Aorta (tissue), 5 donors: ENCODE measurements at regions not wholly inside any gene's neighbourhood (a gene's known extent, or its start where the extent isn't known, plus 50 kb on each side); places are given as distances from the start of the nearest gene placed in this dataset.

Experiments used
- ATAC-seq: fragments of 200-7000 bp; cut with Tn5 transposase; one replicate; pipeline ENCODE4 v1.9.1; 2022; ENCODE audit warnings: moderate library complexity; ENCODE audit not compliant: low FRiP score
- DNase-seq, 2 donors: peaks; one replicate each; pipeline ENCODE4 v3.0.0-alpha.2; 2020
- H3K27ac ChIP-seq, 2 donors: one replicate each; pipeline ENCODE4 v1.5.1; 2013; ENCODE audit warnings: low read length in 2 of 2, mild to moderate bottlenecking in 2 of 2, moderate library complexity in 2 of 2, control low read depth in 1 of 2, inconsistent platforms in 1 of 2, low read depth in 1 of 2
- H3K27me3 ChIP-seq, 2 donors: one replicate each; pipeline ENCODE4 v1.6.1; 2013; ENCODE audit warnings: control low read depth in 1 of 2, low read length in 1 of 2, mild to moderate bottlenecking in 1 of 2, moderate library complexity in 1 of 2; ENCODE audit not compliant: insufficient read depth in 2 of 2, control insufficient read depth in 1 of 2
- H3K36me3 ChIP-seq, 2 donors: one replicate each; pipeline ENCODE4 v1.6.1; 2013; ENCODE audit warnings: control low read depth in 1 of 2, low read length in 1 of 2, mild to moderate bottlenecking in 1 of 2; ENCODE audit not compliant: insufficient read depth in 2 of 2, control insufficient read depth in 1 of 2
- H3K4me1 ChIP-seq, 2 donors: one replicate each; pipeline ENCODE4 v1.6.1; 2013; ENCODE audit warnings: low read length in 2 of 2, control low read depth in 1 of 2, mild to moderate bottlenecking in 1 of 2, moderate library complexity in 1 of 2; ENCODE audit not compliant: insufficient read depth in 2 of 2, control insufficient read depth in 1 of 2
- H3K4me3 ChIP-seq, 2 donors: one replicate each; pipeline ENCODE4 v1.5.1; 2013; ENCODE audit warnings: low read length in 2 of 2, control low read depth in 1 of 2, mild to moderate bottlenecking in 1 of 2
- H3K9me3 ChIP-seq: one replicate; pipeline ENCODE4 v1.6.1; 2013; ENCODE audit warnings: mild to moderate bottlenecking, low read length; ENCODE audit not compliant: control insufficient read depth
- WGBS, 2 donors: extraction: QIAGEN DNeasy Blood & Tissue Kit; methylation state at CpG; one replicate each; pipeline ENCODE4 v1.1.7; 2013; 5-methylcytosine and 5-hydroxymethylcytosine counted together
- intact Hi-C, 2 donors: fragments of 100-400 bp; cut with DNase I; formaldehyde crosslinking; loops; one replicate each; pipeline versions ENCODE4 v1.14.2 to v1.15.0; 2022
- donor health status: healthy with polysubstance abuse.
- donor health status: Bipolar disorder and iron deficiency.
- donor health status: DM: no; HTN: no; CAD: no.
- donor health status: DM: no; HTN: no; CAD: no.
- donor health status: DM: yes; HTN: yes; CAD: no.

GRCh38 chr9:75657015-75657414, 233.5 kb upstream of the PCSK5 start:
- H3K27ac ChIP-seq: peak overlapping the region in 1 of 2 donors; percentile 63
- DNase-seq: no peak
- no peak for ATAC-seq
- H3K27me3 ChIP-seq: no peaks in the 10 kb centered on the region
- no peak overlapping the region for H3K4me3 ChIP-seq
- H3K4me1 ChIP-seq: peaks cover 0 to 4% of the 10 kb centered on the region in 2 donors
- intact Hi-C loops: loop anchor here in 1 of 2 donors (10.0 kb wide), 1 partner anchor 122 kb away; no protein-coding TSS in a partner anchor
- H3K36me3 ChIP-seq: no peaks in the 10 kb centered on the region
- 70 to 75% methylated on average over 5 of the region's 5 CpGs for WGBS, 2 donors
- no peaks in the 10 kb centered on the region for H3K9me3 ChIP-seq

- Histone ChIP-seq H3K4me1 (peaks cover 0 to 4% of the 10 kb centered on the region in 2 donors), H3K27ac (peak overlapping the region; percentile 45 to 57), H3K36me3 (no peaks in the 10 kb centered on the region), H3K27me3 (no peaks in the 10 kb centered on the region), H3K9me3 (no peaks in the 10 kb centered on the region), H3K4me3 (no peak overlapping the region)
- intact Hi-C loops: loop anchor here in 1 of 2 donors (10.0 kb wide), 1 partner anchor 124 kb away; no protein-coding TSS in a partner anchor
- DNase-seq (no peak), ATAC-seq (peak; percentile 30)
- 14 to 15% methylated on average over 9 of the region's 9 CpGs for WGBS, 2 donors
These were observed 232.1 kb upstream of the PCSK5 start for GRCh38 chr9:75658301-75658905.

GRCh38 chr9:75664597-75664996, 225.9 kb upstream of the PCSK5 start:
- intact Hi-C loops: no loop called here
- Histone ChIP-seq H3K36me3 (no peaks in the 10 kb centered on the region), H3K27me3 (no peaks in the 10 kb centered on the region), H3K27ac (no peak overlapping the region), H3K9me3 (no peaks in the 10 kb centered on the region), H3K4me1 (no peaks in the 10 kb centered on the region), H3K4me3 (no peak overlapping the region)
- DNase-seq: no peak
- ATAC-seq: no peak
- WGBS, 2 donors: 65 to 72% methylated on average over 4 of the region's 4 CpGs

- no peaks in the 10 kb centered on the region for H3K36me3 ChIP-seq
These were observed 223.5 kb upstream of the PCSK5 start for GRCh38 chr9:75666856-75667554.

GRCh38 chr9:75669721-75670120, 220.8 kb upstream of the PCSK5 start:
- H3K4me1 ChIP-seq: no peaks in the 10 kb centered on the region
- ATAC-seq (no peak), DNase-seq (no peak)
- intact Hi-C loops: no loop called here
- H3K9me3 ChIP-seq: no peaks in the 10 kb centered on the region
- 77 to 78% methylated on average over 2 of the region's 2 CpGs for WGBS, 2 donors
- H3K27ac ChIP-seq: no peak overlapping the region
- H3K4me3 ChIP-seq: no peak overlapping the region
- no peaks in the 10 kb centered on the region for H3K27me3 ChIP-seq
- no peaks in the 10 kb centered on the region for H3K36me3 ChIP-seq

More at GRCh38 chr9:75666856-75667554, 223.5 kb upstream of the PCSK5 start:
- H3K9me3 ChIP-seq: no peaks in the 10 kb centered on the region
- 83 to 87% methylated on average over 10 of the region's 10 CpGs for WGBS, 2 donors
- intact Hi-C loops: no loop called here
- H3K27me3 ChIP-seq: no peaks in the 10 kb centered on the region
- DNase-seq (no peak), ATAC-seq (no peak)
- no peaks in the 10 kb centered on the region for H3K4me1 ChIP-seq
- no peak overlapping the region for H3K27ac ChIP-seq
- no peak overlapping the region for H3K4me3 ChIP-seq

- DNase-seq (no peak), ATAC-seq (no peak)
- WGBS, 2 donors: 80 to 90% methylated on average over 1 of the region's 1 CpG
- H3K4me1 ChIP-seq: no peaks in the 10 kb centered on the region
- no peaks in the 10 kb centered on the region for H3K27me3 ChIP-seq
- no peak overlapping the region for H3K4me3 ChIP-seq
- intact Hi-C loops: no loop called here
- H3K27ac ChIP-seq: no peak overlapping the region
- H3K9me3 ChIP-seq: no peaks in the 10 kb centered on the region
- no peaks in the 10 kb centered on the region for H3K36me3 ChIP-seq
These were observed 219.1 kb upstream of the PCSK5 start for GRCh38 chr9:75671354-75671753.

- H3K27me3 ChIP-seq: no peaks in the 10 kb centered on the region
- H3K36me3 ChIP-seq: no peaks in the 10 kb centered on the region
- H3K4me1 ChIP-seq: no peaks in the 10 kb centered on the region
- ATAC-seq (no peak), DNase-seq (no peak)
- intact Hi-C loops: no loop called here
- H3K4me3 ChIP-seq: no peak overlapping the region
- 2 to 11% methylated on average over 1 of the region's 1 CpG for WGBS, 2 donors
- no peaks in the 10 kb centered on the region for H3K9me3 ChIP-seq
- H3K27ac ChIP-seq: no peak overlapping the region
These were observed 218.0 kb upstream of the PCSK5 start for GRCh38 chr9:75672478-75672877.

- Histone ChIP-seq H3K36me3 (no peaks in the 10 kb centered on the region), H3K27ac (no peak overlapping the region), H3K27me3 (no peaks in the 10 kb centered on the region), H3K4me3 (no peak overlapping the region), H3K4me1 (no peaks in the 10 kb centered on the region), H3K9me3 (no peaks in the 10 kb centered on the region)
- intact Hi-C loops: no loop called here
- DNase-seq (no peak), ATAC-seq (no peak)
- 88 to 94% methylated on average over 1 of the region's 1 CpG for WGBS, 2 donors
These were observed 206.9 kb upstream of the PCSK5 start for GRCh38 chr9:75683591-75683990.

GRCh38 chr9:75685062-75685461, 205.4 kb upstream of the PCSK5 start:
- Histone ChIP-seq H3K4me1 (no peaks in the 10 kb centered on the region), H3K4me3 (no peak overlapping the region), H3K36me3 (no peaks in the 10 kb centered on the region), H3K9me3 (no peaks in the 10 kb centered on the region), H3K27ac (no peak overlapping the region), H3K27me3 (no peaks in the 10 kb centered on the region)
- intact Hi-C loops: no loop called here
- 47 to 58% methylated on average over 4 of the region's 4 CpGs for WGBS, 2 donors
- DNase-seq (no peak), ATAC-seq (no peak)
